SU-DHL-6 (cell line): ENCODE measurements at regions not wholly inside any gene's neighbourhood (a gene's known extent, or its start where the extent isn't known, plus 50 kb on each side); places are given as distances from the start of the nearest gene placed in this dataset.

Experiments used
- H2AFZ ChIP-seq: fragments of 200-600 bp; sonication (generic); 2 replicates; pipeline ENCODE4 v1.6.1; 2014; ENCODE audit warnings: low read depth, mild to moderate bottlenecking, moderate library complexity, mixed read lengths, antibody characterized with exemption, low read length; ENCODE audit not compliant: severe bottlenecking
- H3F3A ChIP-seq: fragments of 200-600 bp; shearing (Covaris generic); 2 replicates; pipeline ENCODE4 v1.6.0; 2016; ENCODE audit warnings: antibody characterized with exemption, mild to moderate bottlenecking; ENCODE audit not compliant: insufficient read depth
- H3K27ac ChIP-seq: fragments of 200-600 bp; sonication (generic); 2 replicates; pipeline ENCODE4 v1.5.1; 2016; ENCODE audit warnings: low read depth, mild to moderate bottlenecking, low read length, moderate library complexity, mixed read lengths
- H3K27me3 ChIP-seq: fragments of 200-600 bp; sonication (generic), shearing (Covaris generic); 2 replicates; pipeline ENCODE4 v1.6.0; 2014; ENCODE audit warnings: mild to moderate bottlenecking, low read length
- H3K36me3 ChIP-seq: fragments of 200-600 bp; sonication (generic); 2 replicates; pipeline ENCODE4 v1.6.1; 2014; ENCODE audit warnings: mild to moderate bottlenecking, low read length, mixed read lengths
- H3K4me2 ChIP-seq: fragments of 300-600, 200-600 bp; shearing (Covaris generic), sonication (generic); 2 replicates; pipeline ENCODE4 v1.6.0; 2014; ENCODE audit warnings: low read length, low read depth, mild to moderate bottlenecking; ENCODE audit not compliant: poor library complexity, severe bottlenecking
- H3K4me3 ChIP-seq: fragments of 200-600 bp; sonication (generic); 2 replicates; pipeline ENCODE4 v1.5.1; 2014; ENCODE audit warnings: antibody characterized with exemption, low read length, mild to moderate bottlenecking, mixed read lengths; ENCODE audit not compliant: insufficient read depth, poor library complexity, severe bottlenecking
- H3K79me2 ChIP-seq: fragments of 200-600 bp; sonication (generic); 2 replicates; pipeline ENCODE4 v1.6.1; 2014; ENCODE audit warnings: mild to moderate bottlenecking, low read length, moderate library complexity; ENCODE audit not compliant: insufficient read depth
- H3K9ac ChIP-seq: fragments of 200-600 bp; sonication (generic); 2 replicates; pipeline ENCODE4 v1.7.0; 2014; ENCODE audit warnings: mild to moderate bottlenecking, low read length
- H3K9me2 ChIP-seq: fragments of 200-600 bp; sonication (generic); replicated peaks from 2 replicates; pipeline ENCODE4 v1.6.1; 2014; ENCODE audit warnings: low read length; ENCODE audit not compliant: insufficient read depth
- H3K9me3 ChIP-seq: fragments of 200-600 bp; sonication (generic); 2 replicates; pipeline ENCODE4 v1.6.1; 2014; ENCODE audit warnings: low read length, mixed read lengths; ENCODE audit not compliant: insufficient read depth
- H4K20me1 ChIP-seq: fragments of 200-600 bp; sonication (generic); 2 replicates; pipeline ENCODE4 v1.6.1; 2014; ENCODE audit warnings: low read depth, mild to moderate bottlenecking, antibody characterized with exemption, low read length, moderate library complexity, mixed read lengths
- CTCF ChIP-seq: fragments of 200-600 bp; sonication (generic); IDR thresholded peaks from one replicate; pipeline ENCODE4 v1.5.1; 2017; ENCODE audit warnings: antibody characterized with exemption, mild to moderate bottlenecking, low read length, moderate library complexity; ENCODE audit not compliant: insufficient read depth, poor library complexity, severe bottlenecking
- EZH2phosphoT487 ChIP-seq: fragments of 200-600 bp; sonication (generic), shearing (Covaris generic); conservative IDR thresholded peaks from 2 replicates; pipeline ENCODE4 v1.6.1; 2018; ENCODE audit warnings: mild to moderate bottlenecking, antibody characterized with exemption, low read length, moderate library complexity, mixed read lengths

GRCh38 chr15:88312941-88313579 lies 56.5 kb upstream of the NTRK3 start:
- H2AFZ ChIP-seq, result no peak overlapping the region
- no peak overlapping the region for H3K9ac ChIP-seq
- H3K36me3 ChIP-seq, result no peaks in the 10 kb centered on the region
- no peak overlapping the region for H3K27ac ChIP-seq
- H3K79me2 ChIP-seq, result no peaks in the 10 kb centered on the region
- no peaks in the 10 kb centered on the region for H3F3A ChIP-seq
- no peak overlapping the region for H3K4me2 ChIP-seq
- H3K4me3 ChIP-seq, result no peak overlapping the region
- no peaks in the 10 kb centered on the region for H4K20me1 ChIP-seq
- TF ChIP-seq EZH2phosphoT487 (no peak), CTCF (no peak)
- H3K27me3 ChIP-seq, result no peaks in the 10 kb centered on the region
- H3K9me2 ChIP-seq, result no peaks in the 10 kb centered on the region
- H3K9me3 ChIP-seq, result no peaks in the 10 kb centered on the region

- no peak overlapping the region for H3K9ac ChIP-seq
- no peaks in the 10 kb centered on the region for H3F3A ChIP-seq
- TF ChIP-seq EZH2phosphoT487 (no peak), CTCF (no peak)
These were observed 52.8 kb upstream of the NTRK3 start for GRCh38 chr15:88309363-88309762.

GRCh38 chr15:88307344-88307743 lies 50.8 kb upstream of the NTRK3 start:
- Histone ChIP-seq H3K4me2 (no peak overlapping the region), H3K9ac (no peak overlapping the region), H3F3A (no peaks in the 10 kb centered on the region)

More at GRCh38 chr15:88309363-88309762, 52.8 kb upstream of the NTRK3 start:
- Histone ChIP-seq H3K4me3 (no peak overlapping the region), H3K9me2 (no peaks in the 10 kb centered on the region), H4K20me1 (no peaks in the 10 kb centered on the region), H3K27me3 (no peaks in the 10 kb centered on the region), H3K9me3 (no peaks in the 10 kb centered on the region), H3K4me2 (no peak overlapping the region), H3K36me3 (no peaks in the 10 kb centered on the region), H2AFZ (no peak overlapping the region), H3K27ac (0 out of 2 replicates have a peak overlapping the region, but pooled peaks have one; percentile 2), H3K79me2 (no peaks in the 10 kb centered on the region)

More at GRCh38 chr15:88307344-88307743, 50.8 kb upstream of the NTRK3 start:
- Histone ChIP-seq H2AFZ (no peak overlapping the region), H3K36me3 (no peaks in the 10 kb centered on the region), H3K9me3 (no peaks in the 10 kb centered on the region), H3K4me3 (no peak overlapping the region), H3K27me3 (no peaks in the 10 kb centered on the region), H3K27ac (no peak overlapping the region), H3K79me2 (no peaks in the 10 kb centered on the region), H3K9me2 (no peaks in the 10 kb centered on the region), H4K20me1 (no peaks in the 10 kb centered on the region)
- TF ChIP-seq CTCF, result no peak
- TF ChIP-seq EZH2phosphoT487, result no peak
